ENCODE measurements at regions not wholly inside any gene's neighbourhood (a gene's known extent, or its start where the extent isn't known, plus 50 kb on each side); places are given as distances from the start of the nearest gene placed in this dataset.

GRCh38 chrX:82585868-82586267 is 922.2 kb upstream of the POU3F4 start:
- no peak for DNase-seq (ENCODE audit: low spot score)
- no peaks in the 10 kb centered on the region for H3K27me3 Mint-ChIP-seq (ENCODE audit: unreplicated experiment)
- no peaks in the 10 kb centered on the region for H3K36me3 Mint-ChIP-seq (ENCODE audit: low read depth, unreplicated experiment)
- no peak overlapping the region for H3K4me3 Mint-ChIP-seq (ENCODE audit: unreplicated experiment)
- no peak for TF ChIP-seq CTCF (IDR thresholded peaks at IDR 0.05; ENCODE audit: unreplicated experiment)
- H3K9me3 Mint-ChIP-seq (ENCODE audit: unreplicated experiment), result no peaks in the 10 kb centered on the region
- no peak overlapping the region for H3K27ac Mint-ChIP-seq (ENCODE audit: unreplicated experiment)
- no peaks in the 10 kb centered on the region for H3K4me1 Mint-ChIP-seq (ENCODE audit: unreplicated experiment)

- H3K4me3 Mint-ChIP-seq (ENCODE audit: unreplicated experiment), result no peak overlapping the region
- DNase-seq (ENCODE audit: low spot score), result no peak
- H3K9me3 Mint-ChIP-seq (ENCODE audit: unreplicated experiment), result no peaks in the 10 kb centered on the region
- no peak overlapping the region for H3K27ac Mint-ChIP-seq (ENCODE audit: unreplicated experiment)
- H3K36me3 Mint-ChIP-seq (ENCODE audit: low read depth, unreplicated experiment), result no peaks in the 10 kb centered on the region
- H3K27me3 Mint-ChIP-seq (ENCODE audit: unreplicated experiment), result no peaks in the 10 kb centered on the region
- TF ChIP-seq CTCF (IDR thresholded peaks at IDR 0.05; ENCODE audit: unreplicated experiment), result no peak
- H3K4me1 Mint-ChIP-seq (ENCODE audit: unreplicated experiment), result no peaks in the 10 kb centered on the region
These were observed 918.7 kb upstream of the POU3F4 start for GRCh38 chrX:82589410-82589809.

- Mint-ChIP-seq H3K4me1 (ENCODE audit: unreplicated experiment) (no peaks in the 10 kb centered on the region), H3K9me3 (ENCODE audit: unreplicated experiment) (no peaks in the 10 kb centered on the region), H3K27me3 (ENCODE audit: unreplicated experiment) (no peaks in the 10 kb centered on the region), H3K4me3 (ENCODE audit: unreplicated experiment) (no peak overlapping the region), H3K36me3 (ENCODE audit: low read depth, unreplicated experiment) (no peaks in the 10 kb centered on the region), H3K27ac (ENCODE audit: unreplicated experiment) (no peak overlapping the region)
- DNase-seq (ENCODE audit: low spot score), result no peak
- TF ChIP-seq CTCF (IDR thresholded peaks at IDR 0.05; ENCODE audit: unreplicated experiment), result no peak
These were observed 916.7 kb upstream of the POU3F4 start for GRCh38 chrX:82591421-82591820.

GRCh38 chrX:82626978-82627377 is 881.1 kb upstream of the POU3F4 start:
- H3K4me1 Mint-ChIP-seq (ENCODE audit: unreplicated experiment), result no peaks in the 10 kb centered on the region
- no peak overlapping the region for H3K4me3 Mint-ChIP-seq (ENCODE audit: unreplicated experiment)
- DNase-seq (ENCODE audit: low spot score), result no peak
- peaks cover 1% of the 10 kb centered on the region for H3K27me3 Mint-ChIP-seq (ENCODE audit: unreplicated experiment)
- H3K27ac Mint-ChIP-seq (ENCODE audit: unreplicated experiment), result no peak overlapping the region
- H3K9me3 Mint-ChIP-seq (ENCODE audit: unreplicated experiment), result no peaks in the 10 kb centered on the region
- no peaks in the 10 kb centered on the region for H3K36me3 Mint-ChIP-seq (ENCODE audit: low read depth, unreplicated experiment)
- TF ChIP-seq CTCF (IDR thresholded peaks at IDR 0.05; ENCODE audit: unreplicated experiment), result no peak

- no peak for TF ChIP-seq CTCF (IDR thresholded peaks at IDR 0.05; ENCODE audit: unreplicated experiment)
- no peaks in the 10 kb centered on the region for H3K36me3 Mint-ChIP-seq (ENCODE audit: low read depth, unreplicated experiment)
- H3K4me1 Mint-ChIP-seq (ENCODE audit: unreplicated experiment), result no peaks in the 10 kb centered on the region
- DNase-seq (ENCODE audit: low spot score), result no peak
- H3K27me3 Mint-ChIP-seq (ENCODE audit: unreplicated experiment), result no peaks in the 10 kb centered on the region
- H3K27ac Mint-ChIP-seq (ENCODE audit: unreplicated experiment), result no peak overlapping the region
- no peak overlapping the region for H3K4me3 Mint-ChIP-seq (ENCODE audit: unreplicated experiment)
- no peaks in the 10 kb centered on the region for H3K9me3 Mint-ChIP-seq (ENCODE audit: unreplicated experiment)
These were observed 880.5 kb upstream of the POU3F4 start for GRCh38 chrX:82627568-82627967.
